ENCODE measurements at regions not wholly inside any gene's neighbourhood (a gene's known extent, or its start where the extent isn't known, plus 50 kb on each side); places are given as distances from the start of the nearest gene placed in this dataset.

DNA sequence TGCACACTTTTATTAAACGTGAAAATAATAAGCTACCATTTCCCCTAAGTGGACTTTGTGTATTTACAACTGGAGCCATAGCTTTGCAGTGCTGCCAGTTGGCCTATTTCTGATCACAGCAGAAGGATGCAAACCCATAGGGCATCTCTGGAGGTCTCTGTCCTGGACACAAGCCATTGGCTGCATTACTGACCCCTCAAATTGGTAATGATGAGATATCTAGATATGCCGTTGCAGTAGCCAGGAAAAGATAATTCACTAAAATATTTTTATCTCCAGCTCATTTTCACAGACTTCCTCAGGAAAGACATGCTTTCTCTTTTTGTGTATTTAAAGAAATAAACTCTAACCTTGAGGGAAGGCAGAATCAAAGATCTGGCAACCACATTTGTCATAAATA, 182.5 kb downstream of the TDRD15 start:
- Histone ChIP-seq H3K4me3 (replicated peaks in 1 of 2; ENCODE audit: low read depth in 1 of 2, low read length in 2 of 2) (no peak overlapping the region), H3K9me2 (ENCODE audit: insufficient read depth) (no peaks in the 10 kb centered on the region), H3K27ac (ENCODE audit: low read depth, low read length) (no peak overlapping the region), H3K79me2 (ENCODE audit: insufficient read depth, low read length) (no peaks in the 10 kb centered on the region), H3K36me3 (ENCODE audit: control insufficient read depth in 1 of 2, insufficient read depth in 2 of 2, low read length in 2 of 2) (no peaks in the 10 kb centered on the region), H3K4me2 (ENCODE audit: low read length) (no peak overlapping the region), H2AFZ (ENCODE audit: low read depth, low read length, poor library complexity, severe bottlenecking) (no peak overlapping the region), H3K27me3 (ENCODE audit: insufficient read depth, low read length) (no peaks in the 10 kb centered on the region), H3K4me1 (ENCODE audit: control insufficient read depth in 1 of 2, insufficient read depth in 2 of 2, low read length in 2 of 2) (no peaks in the 10 kb centered on the region), H3K9ac (ENCODE audit: low read length) (no peak overlapping the region), H3K9me3 (ENCODE audit: control insufficient read depth in 1 of 2, insufficient read depth in 1 of 2, low read depth in 1 of 2, low read length in 2 of 2) (no peaks in the 10 kb centered on the region), H4K20me1 (ENCODE audit: insufficient read depth) (no peaks in the 10 kb centered on the region)
- ChIA-PET POLR2A (no interaction called here), RAD21 (ENCODE audit: low non-redundant PET in 1 of 2, low total read pairs in 2 of 2, uncharacterized antibody in 2 of 2, unreplicated experiment in 2 of 2) (no interaction called here), CTCF (no interaction called here)
- no peak for TF ChIP-seq CTCF (IDR thresholded peaks at IDR 0.05 in 2 of 3, conservative IDR thresholded peaks at IDR 0.05 in 1 of 3; ENCODE audit: borderline replicate concordance in 1 of 3, insufficient read depth in 1 of 3, low read depth in 2 of 3, low read length in 2 of 3)
- TF ChIP-seq ZNF274 (IDR thresholded peaks at IDR 0.05; ENCODE audit: low read depth, low read length) = no peak
- TF ChIP-seq RAD21 (IDR thresholded peaks at IDR 0.05; ENCODE audit: low read depth) = no peak
- TF ChIP-seq SRF (IDR thresholded peaks at IDR 0.05; ENCODE audit: low read depth) = no peak
- TF ChIP-seq CBX3 (IDR thresholded peaks at IDR 0.05; ENCODE audit: low read depth) = no peak
- TF ChIP-seq, protein P1, sequence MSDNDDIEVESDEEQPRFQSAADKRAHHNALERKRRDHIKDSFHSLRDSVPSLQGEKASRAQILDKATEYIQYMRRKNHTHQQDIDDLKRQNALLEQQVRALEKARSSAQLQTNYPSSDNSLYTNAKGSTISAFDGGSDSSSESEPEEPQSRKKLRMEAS (IDR thresholded peaks at IDR 0.05) = no peak
- TF ChIP-seq CEBPB (IDR thresholded peaks at IDR 0.05; ENCODE audit: low read depth) = no peak
- TF ChIP-seq SIN3A (IDR thresholded peaks at IDR 0.05; ENCODE audit: low read depth) = no peak
- TF ChIP-seq, protein P2, sequence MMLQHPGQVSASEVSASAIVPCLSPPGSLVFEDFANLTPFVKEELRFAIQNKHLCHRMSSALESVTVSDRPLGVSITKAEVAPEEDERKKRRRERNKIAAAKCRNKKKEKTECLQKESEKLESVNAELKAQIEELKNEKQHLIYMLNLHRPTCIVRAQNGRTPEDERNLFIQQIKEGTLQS (IDR thresholded peaks at IDR 0.05) = no peak
- TF ChIP-seq YY1 (IDR thresholded peaks at IDR 0.05; ENCODE audit: extremely low read depth, insufficient replicate concordance, low read depth, low read length) = no peak
- TF ChIP-seq EGR1 (IDR thresholded peaks at IDR 0.05; ENCODE audit: low read depth) = no peak
- no peak for TF ChIP-seq SP1 (IDR thresholded peaks at IDR 0.05; ENCODE audit: low read depth)
- no peak for TF ChIP-seq ELF1 (IDR thresholded peaks at IDR 0.05; ENCODE audit: borderline replicate concordance, low read depth)
- no TSS peak for BruUV-seq (replicated peaks)
- intact Hi-C loops (cut with micrococcal nuclease) = no loop called here
- ATAC-seq (no peak), DNase-seq (ENCODE audit: low read depth, low spot score) (no peak)
